ENCODE measurements at regions not wholly inside any gene's neighbourhood (a gene's known extent, or its start where the extent isn't known, plus 50 kb on each side); places are given as distances from the start of the nearest gene placed in this dataset.

DNA sequence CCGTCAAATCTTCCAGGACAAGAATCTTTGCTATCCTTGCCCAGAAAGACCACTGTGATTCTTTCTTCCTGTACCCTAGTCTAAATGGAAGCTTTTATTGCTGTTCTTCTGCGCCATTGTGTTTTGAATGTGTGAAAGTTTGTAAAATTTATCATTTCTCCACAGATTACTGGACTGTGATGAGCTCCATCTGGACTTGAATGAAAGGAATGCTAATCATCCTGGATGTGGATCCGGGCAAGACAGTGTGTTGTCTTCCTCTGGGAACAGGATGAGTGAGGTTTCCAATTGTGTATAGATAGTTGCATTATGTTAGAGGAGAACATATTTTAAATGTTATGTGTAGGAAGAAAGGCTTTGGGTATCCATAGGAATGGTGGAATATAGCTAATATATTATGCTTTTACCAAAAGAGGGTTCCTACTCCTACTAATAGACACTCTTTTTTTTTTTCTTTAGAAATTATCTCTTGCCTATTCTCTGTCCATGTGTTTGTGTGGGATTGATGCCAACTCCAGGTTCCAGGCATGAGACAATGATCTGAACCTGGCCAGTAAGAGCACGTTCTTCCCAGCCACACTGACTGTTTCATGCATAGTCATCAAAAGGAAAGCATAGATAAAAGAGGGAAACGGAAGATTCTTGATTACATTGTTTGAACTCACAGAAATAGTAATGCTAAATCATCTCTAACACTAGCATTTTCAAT, 803.6 kb upstream of the ADGRL3 start:
- H3K36me3 ChIP-seq (ENCODE audit: control insufficient read depth in 2 of 4, insufficient read depth in 4 of 4, low read length in 3 of 4): no peaks in the 10 kb centered on the region
- H2BK20ac ChIP-seq (ENCODE audit: low read length): no peak overlapping the region
- H3K18ac ChIP-seq (ENCODE audit: extremely low read depth, low read length): no peak overlapping the region
- no peak for FAIRE-seq
- H3K4me3 ChIP-seq (ENCODE audit: extremely low read depth in 1 of 4, insufficient read depth in 2 of 4, low read depth in 3 of 4, low read length in 4 of 4): no peak overlapping the region
- no peaks in the 10 kb centered on the region for H4K20me1 ChIP-seq (replicated peaks in 1 of 2; ENCODE audit: control insufficient read depth in 1 of 2, insufficient read depth in 2 of 2, low read length in 2 of 2)
- H2AFZ ChIP-seq (ENCODE audit: low read length): no peak overlapping the region
- no peak overlapping the region for H2AK5ac ChIP-seq (ENCODE audit: low read depth, low read length)
- H3K79me1 ChIP-seq (ENCODE audit: low read depth, low read length): no peaks in the 10 kb centered on the region
- H2BK120ac ChIP-seq (replicated peaks; ENCODE audit: low read depth, low read length): no peak overlapping the region
- H3K9ac ChIP-seq (replicated peaks in 1 of 4; ENCODE audit: extremely low read depth in 1 of 4, low read depth in 3 of 4, low read length in 3 of 4): no peak overlapping the region
- H4K8ac ChIP-seq (ENCODE audit: extremely low read depth, insufficient read depth, low read length): no peak overlapping the region
- H2BK12ac ChIP-seq (ENCODE audit: low read depth, low read length): no peak overlapping the region
- H3K9me3 ChIP-seq (ENCODE audit: insufficient read depth in 2 of 2, low read depth in 1 of 2, low read length in 1 of 2): 0 out of 4 replicates have a peak, but pooled peaks cover 0 to 2% of the 10 kb centered on the region in 2 experiments
- no peak overlapping the region for H3K27ac ChIP-seq (ENCODE audit: low read depth, low read length)
- H2BK15ac ChIP-seq (ENCODE audit: low read length): no peak overlapping the region
- H3K79me2 ChIP-seq (ENCODE audit: control insufficient read depth in 1 of 2, insufficient read depth in 2 of 2, low read length in 2 of 2): no peaks in the 10 kb centered on the region
- ChIA-PET POLR2A (ENCODE audit: partially characterized antibody) (interaction anchor here (0.6 kb wide), 1 partner anchor 16 kb away, joined by 3 read pairs; no protein-coding TSS in a partner anchor), CTCF (ENCODE audit: partially characterized antibody) (no interaction called here)
- no peak overlapping the region for H2BK5ac ChIP-seq (ENCODE audit: low read depth, low read length)
- no peak overlapping the region for H3K23ac ChIP-seq (ENCODE audit: insufficient read length)
- no peak overlapping the region for H4K91ac ChIP-seq (replicated peaks; ENCODE audit: insufficient read length, low read length)
- H4K5ac ChIP-seq (ENCODE audit: insufficient read length, low read depth, low read length): no peak overlapping the region
- H3K27me3 ChIP-seq (replicated peaks in 1 of 4; ENCODE audit: control insufficient read depth in 3 of 4, extremely low read depth in 1 of 4, insufficient read depth in 3 of 4, low read length in 3 of 4): no peaks in the 10 kb centered on the region
- H3K56ac ChIP-seq (replicated peaks; ENCODE audit: insufficient read length, low read depth, low read length): no peak overlapping the region
- H3K14ac ChIP-seq (ENCODE audit: insufficient read length): no peak overlapping the region
- H3K4ac ChIP-seq (replicated peaks; ENCODE audit: insufficient read length, low read depth, low read length): no peak overlapping the region
- no peaks in the 10 kb centered on the region for H3K4me1 ChIP-seq (replicated peaks in 1 of 4; ENCODE audit: control insufficient read depth in 3 of 4, insufficient read depth in 4 of 4, low read length in 3 of 4)
- no peak for DNase-seq (ENCODE audit: low read depth in 1 of 2, low spot score in 2 of 2)
- H3K4me2 ChIP-seq (ENCODE audit: insufficient read depth in 1 of 2, low read depth in 2 of 2, low read length in 2 of 2): no peak overlapping the region
- no peaks in the 10 kb centered on the region; the same call in 1 of the 2 replicates for H3K23me2 ChIP-seq (ENCODE audit: low read depth, low read length)
- 81% methylated on average over 5 of the region's 5 CpGs; no CpG with 5 or more reads in 1 of the 2 experiments for WGBS, 2 experiments (ENCODE audit: extremely low coverage in 1 of 2, insufficient coverage in 1 of 2, insufficient read length in 1 of 2, insufficient replicate concordance in 2 of 2, low coverage in 1 of 2, low lambda C conversion rate in 2 of 2, missing lambda C conversion rate in 1 of 2)
- TF ChIP-seq GTF2F1 (IDR thresholded peaks at IDR 0.05; ENCODE audit: borderline replicate concordance, low read depth, low read length) (no peak), TBP (IDR thresholded peaks at IDR 0.05; ENCODE audit: low read depth, low read length) (no peak), CREB1 (IDR thresholded peaks at IDR 0.05) (no peak), EZH2 (IDR thresholded peaks at IDR 0.05; ENCODE audit: low read depth, low read length, severe bottlenecking) (no peak), TAF1 (IDR thresholded peaks at IDR 0.05; ENCODE audit: low read depth, low read length) (no peak), EGR1 (IDR thresholded peaks at IDR 0.05; ENCODE audit: borderline replicate concordance, low read depth, low read length) (no peak), CBX5 (IDR thresholded peaks at IDR 0.05; ENCODE audit: low read depth, low read length) (no peak), BACH1 (IDR thresholded peaks at IDR 0.05; ENCODE audit: low read length) (no peak), SIX5 (IDR thresholded peaks at IDR 0.05; ENCODE audit: low read depth, low read length) (no peak), NANOG (IDR thresholded peaks at IDR 0.05; ENCODE audit: insufficient read depth, low read depth, low read length, poor library complexity, severe bottlenecking) (no peak), MAX (IDR thresholded peaks at IDR 0.05) (no peak)
- TF ChIP-seq, protein P1, sequence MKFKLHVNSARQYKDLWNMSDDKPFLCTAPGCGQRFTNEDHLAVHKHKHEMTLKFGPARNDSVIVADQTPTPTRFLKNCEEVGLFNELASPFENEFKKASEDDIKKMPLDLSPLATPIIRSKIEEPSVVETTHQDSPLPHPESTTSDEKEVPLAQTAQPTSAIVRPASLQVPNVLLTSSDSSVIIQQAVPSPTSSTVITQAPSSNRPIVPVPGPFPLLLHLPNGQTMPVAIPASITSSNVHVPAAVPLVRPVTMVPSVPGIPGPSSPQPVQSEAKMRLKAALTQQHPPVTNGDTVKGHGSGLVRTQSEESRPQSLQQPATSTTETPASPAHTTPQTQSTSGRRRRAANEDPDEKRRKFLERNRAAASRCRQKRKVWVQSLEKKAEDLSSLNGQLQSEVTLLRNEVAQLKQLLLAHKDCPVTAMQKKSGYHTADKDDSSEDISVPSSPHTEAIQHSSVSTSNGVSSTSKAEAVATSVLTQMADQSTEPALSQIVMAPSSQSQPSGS (IDR thresholded peaks at IDR 0.05; ENCODE audit: low read length): no peak
